ENCODE measurements at regions not wholly inside any gene's neighbourhood (a gene's known extent, or its start where the extent isn't known, plus 50 kb on each side); places are given as distances from the start of the nearest gene placed in this dataset.

DNA sequence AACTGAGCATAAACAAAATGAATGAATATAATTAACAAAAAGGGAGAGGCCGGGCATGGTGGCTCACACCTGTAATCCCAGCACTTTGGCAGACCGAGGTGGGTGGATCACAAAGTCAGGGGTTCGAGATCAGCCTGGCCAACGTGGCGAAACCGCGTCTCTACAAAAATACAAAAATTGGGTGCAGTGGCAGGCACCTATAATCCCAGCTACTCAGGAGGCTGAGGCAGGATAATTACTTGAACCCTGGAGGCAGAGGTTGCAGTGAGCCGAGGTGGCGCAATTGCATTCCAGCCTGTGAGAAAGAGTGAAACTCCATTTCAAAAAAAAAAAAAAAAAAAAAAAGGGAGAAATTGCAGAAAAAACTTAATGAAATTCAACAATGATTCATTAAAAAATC is 839.3 kb upstream of the CTNND2 start:
- intact Hi-C loops (cut with DNase I) = no loop called here
- H3K9me3 ChIP-seq = no peaks in the 10 kb centered on the region
- 88 to 95% (median 90%) methylated on average over 9 of the region's 9 CpGs for WGBS, 3 donors
- no peaks in the 10 kb centered on the region for H3K36me3 ChIP-seq
- H3K27ac ChIP-seq = no peak overlapping the region
- no peaks in the 10 kb centered on the region for H3K27me3 ChIP-seq
- DNase-seq = no peak
- H3K4me1 ChIP-seq (ENCODE audit: insufficient read depth) = no peaks in the 10 kb centered on the region
- H3K4me3 ChIP-seq = no peak overlapping the region
- TF ChIP-seq POLR2A (IDR thresholded peaks at IDR 0.05) = no peak
- TF ChIP-seq, protein P1, sequence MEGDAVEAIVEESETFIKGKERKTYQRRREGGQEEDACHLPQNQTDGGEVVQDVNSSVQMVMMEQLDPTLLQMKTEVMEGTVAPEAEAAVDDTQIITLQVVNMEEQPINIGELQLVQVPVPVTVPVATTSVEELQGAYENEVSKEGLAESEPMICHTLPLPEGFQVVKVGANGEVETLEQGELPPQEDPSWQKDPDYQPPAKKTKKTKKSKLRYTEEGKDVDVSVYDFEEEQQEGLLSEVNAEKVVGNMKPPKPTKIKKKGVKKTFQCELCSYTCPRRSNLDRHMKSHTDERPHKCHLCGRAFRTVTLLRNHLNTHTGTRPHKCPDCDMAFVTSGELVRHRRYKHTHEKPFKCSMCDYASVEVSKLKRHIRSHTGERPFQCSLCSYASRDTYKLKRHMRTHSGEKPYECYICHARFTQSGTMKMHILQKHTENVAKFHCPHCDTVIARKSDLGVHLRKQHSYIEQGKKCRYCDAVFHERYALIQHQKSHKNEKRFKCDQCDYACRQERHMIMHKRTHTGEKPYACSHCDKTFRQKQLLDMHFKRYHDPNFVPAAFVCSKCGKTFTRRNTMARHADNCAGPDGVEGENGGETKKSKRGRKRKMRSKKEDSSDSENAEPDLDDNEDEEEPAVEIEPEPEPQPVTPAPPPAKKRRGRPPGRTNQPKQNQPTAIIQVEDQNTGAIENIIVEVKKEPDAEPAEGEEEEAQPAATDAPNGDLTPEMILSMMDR (IDR thresholded peaks at IDR 0.05) = no peak
- no peak for TF ChIP-seq EP300 (IDR thresholded peaks at IDR 0.05)

DNA sequence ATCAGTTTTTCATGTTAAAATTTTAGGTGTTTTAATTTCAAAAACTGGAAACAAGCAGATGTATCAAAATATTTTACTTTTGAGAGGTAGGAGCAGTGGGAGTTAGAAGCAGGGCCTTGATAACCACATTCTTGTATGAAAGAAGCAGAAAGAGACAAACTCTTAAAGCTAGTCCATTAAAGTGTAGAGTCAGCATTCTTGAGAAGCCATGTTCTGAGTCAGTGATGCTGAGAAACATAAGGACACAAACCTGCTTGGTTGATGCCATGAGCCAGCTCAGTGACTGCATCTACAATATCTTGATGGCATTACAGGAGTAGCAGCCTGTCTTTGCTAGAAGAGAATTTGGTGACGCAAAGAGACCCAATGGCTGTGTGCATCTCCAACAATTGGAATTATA is 826.1 kb upstream of the CTNND2 start:
- WGBS, 3 donors = 93 to 100% (median 94%) methylated on average over 1 of the region's 1 CpG
- no peak for TF ChIP-seq EP300 (IDR thresholded peaks at IDR 0.05)
- TF ChIP-seq, protein P1 (IDR thresholded peaks at IDR 0.05) = no peak
- no peak for TF ChIP-seq POLR2A (IDR thresholded peaks at IDR 0.05)

DNA sequence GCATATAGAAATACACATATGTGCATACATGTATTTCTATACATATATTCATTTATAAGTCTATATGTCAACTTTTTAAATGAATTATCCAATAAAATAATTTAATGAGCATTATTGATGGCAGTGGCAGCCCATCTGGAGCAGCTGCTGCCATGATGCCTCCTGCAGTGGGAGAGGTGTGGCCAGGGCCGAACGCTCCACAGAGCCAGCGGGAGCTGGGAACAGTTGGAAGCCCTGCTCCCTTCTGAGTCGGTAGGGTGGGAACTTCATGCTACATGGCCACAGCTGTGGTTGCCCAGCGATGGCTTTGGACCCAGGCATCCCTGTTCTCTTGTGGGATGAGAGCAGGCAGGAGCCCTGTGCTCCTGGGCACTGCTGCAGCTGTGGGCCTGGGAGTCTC is 812.4 kb upstream of the CTNND2 start:
- Histone ChIP-seq H3K4me1 (ENCODE audit: insufficient read depth) (no peaks in the 10 kb centered on the region), H3K9me3 (no peaks in the 10 kb centered on the region), H3K27me3 (no peaks in the 10 kb centered on the region), H3K4me3 (no peak overlapping the region), H3K27ac (no peak overlapping the region), H3K36me3 (no peaks in the 10 kb centered on the region)
- 86 to 92% (median 92%) methylated on average over 5 of the region's 5 CpGs for WGBS, 3 donors
- TF ChIP-seq, protein P1 (IDR thresholded peaks at IDR 0.05) = no peak
- TF ChIP-seq POLR2A (IDR thresholded peaks at IDR 0.05) (no peak), EP300 (IDR thresholded peaks at IDR 0.05) (no peak)
- intact Hi-C loops (cut with DNase I) = no loop called here
- DNase-seq = no peak

More for the DNA sequence above, 826.1 kb upstream of the CTNND2 start:
- intact Hi-C loops (cut with DNase I) = no loop called here
- H3K4me3 ChIP-seq = no peak overlapping the region
- H3K36me3 ChIP-seq = no peaks in the 10 kb centered on the region
- no peaks in the 10 kb centered on the region for H3K4me1 ChIP-seq (ENCODE audit: insufficient read depth)
- H3K27me3 ChIP-seq = no peaks in the 10 kb centered on the region
- no peak for DNase-seq
- no peak overlapping the region for H3K27ac ChIP-seq
- no peaks in the 10 kb centered on the region for H3K9me3 ChIP-seq

DNA sequence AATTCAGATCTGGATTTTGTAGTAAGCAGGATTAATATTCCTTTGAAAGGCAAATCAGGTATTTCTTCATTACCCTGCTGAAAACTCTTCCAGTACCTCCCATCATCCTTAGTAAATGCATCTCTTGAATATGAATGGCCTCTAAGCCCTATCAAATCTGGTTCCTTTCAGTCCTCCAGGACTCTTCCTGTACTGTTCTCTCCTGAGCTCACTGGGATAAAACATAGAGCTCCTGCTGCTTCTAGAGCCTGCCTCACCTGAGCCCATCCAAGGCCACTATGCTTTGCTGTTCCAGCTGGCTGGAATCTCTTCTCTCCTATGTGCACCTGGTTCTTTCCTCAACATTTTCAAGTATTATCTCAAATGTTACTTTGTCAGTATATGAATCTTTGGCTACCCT is 803.3 kb upstream of the CTNND2 start:
- TF ChIP-seq, protein P1 (IDR thresholded peaks at IDR 0.05) = no peak
- no peak for TF ChIP-seq EP300 (IDR thresholded peaks at IDR 0.05)
- no peak for TF ChIP-seq POLR2A (IDR thresholded peaks at IDR 0.05)

DNA sequence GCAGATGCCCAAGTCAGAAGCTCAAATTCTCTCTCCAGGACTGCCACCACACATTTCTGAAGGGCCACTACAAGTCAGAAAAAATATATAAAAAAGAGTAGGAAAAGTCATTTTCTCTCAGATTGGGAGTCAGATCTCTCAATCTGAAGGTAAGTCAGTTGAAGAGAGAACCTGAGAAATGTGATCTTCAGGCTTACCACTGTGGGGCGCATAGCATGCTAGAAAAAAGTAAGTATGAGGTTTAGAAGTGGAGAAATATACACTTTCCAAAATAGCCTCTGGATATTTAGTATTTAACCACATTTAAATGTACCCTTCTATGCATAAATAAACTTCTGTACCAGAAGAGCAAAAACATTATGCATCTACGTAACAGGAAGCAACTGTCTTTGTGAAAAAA is 800.7 kb upstream of the CTNND2 start:
- 58 to 59% (median 59%) methylated on average over 2 of the region's 2 CpGs for WGBS, 3 donors
- Histone ChIP-seq H3K9me3 (no peaks in the 10 kb centered on the region), H3K27ac (no peak overlapping the region), H3K36me3 (no peaks in the 10 kb centered on the region), H3K4me1 (ENCODE audit: insufficient read depth) (no peaks in the 10 kb centered on the region), H3K27me3 (no peaks in the 10 kb centered on the region), H3K4me3 (no peak overlapping the region)
- no peak for TF ChIP-seq POLR2A (IDR thresholded peaks at IDR 0.05)
- TF ChIP-seq, protein P1 (IDR thresholded peaks at IDR 0.05) = no peak
- no peak for TF ChIP-seq EP300 (IDR thresholded peaks at IDR 0.05)
- DNase-seq = no peak
- intact Hi-C loops (cut with DNase I) = no loop called here

More for the DNA sequence above, 803.3 kb upstream of the CTNND2 start:
- Histone ChIP-seq H3K36me3 (no peaks in the 10 kb centered on the region), H3K27me3 (no peaks in the 10 kb centered on the region), H3K4me1 (ENCODE audit: insufficient read depth) (no peaks in the 10 kb centered on the region), H3K4me3 (no peak overlapping the region), H3K27ac (no peak overlapping the region), H3K9me3 (no peaks in the 10 kb centered on the region)
- no peak for DNase-seq
- intact Hi-C loops (cut with DNase I) = no loop called here
